GM12874 (cell line): ENCODE measurements at regions not wholly inside any gene's neighbourhood (a gene's known extent, or its start where the extent isn't known, plus 50 kb on each side); places are given as distances from the start of the nearest gene placed in this dataset.

ENCODE experiments used
- TF ChIP-seq, protein P1 (sequence below): IDR thresholded peaks from 2 replicates; pipeline ENCODE4 v1.5.1; 2011; ENCODE audit warnings: low read depth, mild to moderate bottlenecking, control low read depth, low read length, moderate library complexity; ENCODE audit not compliant: insufficient read depth

DNA sequence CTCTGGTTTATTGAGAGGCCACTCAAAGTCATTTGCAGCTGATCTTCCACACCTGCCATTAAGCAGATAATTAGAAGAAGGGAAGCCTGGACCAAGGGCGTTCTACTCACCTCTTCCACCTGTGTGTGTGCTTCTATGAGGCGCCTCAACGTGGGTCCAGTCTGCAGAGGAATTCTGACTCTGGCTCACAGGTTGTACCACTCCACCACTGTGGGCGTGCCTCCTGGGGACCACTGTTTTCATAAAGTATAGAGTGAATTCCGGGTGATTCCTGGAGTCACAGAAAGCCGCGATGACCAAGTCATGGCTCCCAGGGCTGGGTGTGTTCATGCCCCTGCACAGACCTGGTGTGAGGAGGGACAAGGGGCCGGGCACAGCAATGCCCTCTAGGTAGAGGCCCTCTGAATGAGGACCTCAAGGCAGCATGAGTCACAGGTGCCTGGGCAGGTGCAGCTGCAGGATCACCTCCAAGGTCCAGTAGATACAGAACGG, 408.3 kb upstream of the MGMT start:
- TF ChIP-seq, protein P1, sequence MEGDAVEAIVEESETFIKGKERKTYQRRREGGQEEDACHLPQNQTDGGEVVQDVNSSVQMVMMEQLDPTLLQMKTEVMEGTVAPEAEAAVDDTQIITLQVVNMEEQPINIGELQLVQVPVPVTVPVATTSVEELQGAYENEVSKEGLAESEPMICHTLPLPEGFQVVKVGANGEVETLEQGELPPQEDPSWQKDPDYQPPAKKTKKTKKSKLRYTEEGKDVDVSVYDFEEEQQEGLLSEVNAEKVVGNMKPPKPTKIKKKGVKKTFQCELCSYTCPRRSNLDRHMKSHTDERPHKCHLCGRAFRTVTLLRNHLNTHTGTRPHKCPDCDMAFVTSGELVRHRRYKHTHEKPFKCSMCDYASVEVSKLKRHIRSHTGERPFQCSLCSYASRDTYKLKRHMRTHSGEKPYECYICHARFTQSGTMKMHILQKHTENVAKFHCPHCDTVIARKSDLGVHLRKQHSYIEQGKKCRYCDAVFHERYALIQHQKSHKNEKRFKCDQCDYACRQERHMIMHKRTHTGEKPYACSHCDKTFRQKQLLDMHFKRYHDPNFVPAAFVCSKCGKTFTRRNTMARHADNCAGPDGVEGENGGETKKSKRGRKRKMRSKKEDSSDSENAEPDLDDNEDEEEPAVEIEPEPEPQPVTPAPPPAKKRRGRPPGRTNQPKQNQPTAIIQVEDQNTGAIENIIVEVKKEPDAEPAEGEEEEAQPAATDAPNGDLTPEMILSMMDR, result no peak

DNA sequence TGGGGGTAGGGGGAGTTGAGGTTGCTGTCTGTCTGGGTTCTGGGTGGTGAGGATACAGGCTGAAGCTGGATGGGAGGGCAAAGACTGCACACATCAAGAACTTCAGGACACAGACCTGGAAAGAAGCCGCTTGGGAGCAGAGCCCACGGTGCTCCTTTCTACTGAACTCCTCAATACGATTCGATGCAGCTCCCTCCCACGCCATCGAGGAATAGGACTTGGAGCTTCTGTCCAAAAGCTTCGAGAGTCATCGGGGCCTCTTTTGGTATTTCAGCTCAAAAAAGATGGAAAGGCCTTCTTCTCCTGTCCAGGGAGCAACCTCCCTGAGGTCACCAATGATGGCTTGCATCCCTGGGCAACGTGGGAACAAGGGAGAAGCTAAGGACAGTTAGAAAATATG, 407.1 kb upstream of the MGMT start:
- TF ChIP-seq, protein P1, result no peak

DNA sequence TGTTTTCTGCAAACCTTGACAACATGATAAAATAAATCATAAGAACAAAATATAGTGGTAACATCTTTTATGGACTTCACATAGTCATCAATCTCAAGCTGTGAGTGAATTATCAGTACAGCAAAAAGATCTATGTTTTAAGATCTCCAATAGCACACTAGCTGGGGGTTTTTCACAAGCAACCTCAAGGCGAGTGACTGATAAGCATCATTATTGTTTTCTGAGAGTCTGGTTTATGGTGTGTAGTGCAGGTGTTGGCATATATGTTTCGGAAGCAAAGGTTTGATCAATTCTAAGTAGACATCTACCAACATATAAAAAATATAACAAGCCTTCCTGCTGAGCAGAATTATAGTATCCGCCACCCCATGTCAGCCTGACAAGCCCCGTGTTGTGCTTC, 403.8 kb upstream of the MGMT start:
- TF ChIP-seq, protein P1, result no peak

DNA sequence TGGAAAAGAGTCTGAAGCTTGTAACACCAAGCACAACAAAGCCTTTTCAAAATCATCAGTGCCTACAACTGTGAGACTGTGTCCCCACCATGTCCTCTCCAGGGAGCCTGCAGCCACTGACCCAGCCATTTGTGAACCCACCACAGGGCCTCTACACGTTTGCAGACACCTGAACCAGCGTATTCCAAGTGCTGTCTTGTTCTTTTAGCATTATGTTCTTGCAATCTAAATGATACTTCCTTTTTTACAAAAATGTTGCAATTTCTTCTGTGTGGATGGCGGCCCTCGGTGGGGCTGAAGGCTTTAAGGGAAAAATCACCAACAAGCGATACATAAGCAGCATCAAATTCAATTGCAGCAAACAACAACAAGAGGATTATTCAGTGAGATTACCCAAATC, 403.2 kb upstream of the MGMT start:
- TF ChIP-seq, protein P1, result no peak

DNA sequence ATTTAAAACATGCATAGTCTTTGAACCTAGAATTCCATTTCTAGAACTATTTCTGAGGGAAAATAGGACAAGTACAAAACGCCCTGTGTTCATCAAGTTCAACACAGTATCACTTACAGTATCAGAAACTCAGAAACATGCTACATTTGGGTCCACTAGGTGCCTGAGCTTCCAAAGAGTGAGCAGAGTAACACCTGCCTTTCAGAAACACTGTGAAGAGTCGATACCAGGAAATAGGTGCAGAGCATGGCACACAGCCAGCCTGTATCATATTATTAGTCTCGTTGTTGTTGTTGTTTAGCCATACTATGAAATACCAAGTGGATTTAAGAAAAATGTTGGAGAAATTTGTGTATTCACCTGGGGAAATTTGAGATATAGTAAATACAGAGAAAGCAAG, 392.1 kb upstream of the MGMT start:
- TF ChIP-seq, protein P1, result no peak

DNA sequence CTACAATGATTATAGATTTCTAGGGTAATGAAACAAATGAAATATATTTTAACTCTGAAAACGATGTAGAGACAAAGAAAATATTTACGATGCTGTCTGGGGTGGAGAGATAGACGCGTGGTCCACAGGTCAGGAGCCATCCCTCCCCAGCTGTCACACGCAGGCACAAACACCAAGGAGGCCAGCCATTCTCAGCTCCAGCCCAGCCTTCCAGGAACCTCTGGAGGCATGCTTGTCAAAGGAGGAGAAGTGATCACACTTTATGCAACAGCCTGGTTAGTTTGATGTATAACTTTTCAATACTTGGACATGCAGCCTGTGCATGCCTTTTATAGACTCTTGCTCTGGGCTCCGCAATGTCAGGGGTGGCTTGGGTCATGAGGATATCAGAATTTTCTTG, 391.5 kb upstream of the MGMT start:
- TF ChIP-seq, protein P1, result no peak

DNA sequence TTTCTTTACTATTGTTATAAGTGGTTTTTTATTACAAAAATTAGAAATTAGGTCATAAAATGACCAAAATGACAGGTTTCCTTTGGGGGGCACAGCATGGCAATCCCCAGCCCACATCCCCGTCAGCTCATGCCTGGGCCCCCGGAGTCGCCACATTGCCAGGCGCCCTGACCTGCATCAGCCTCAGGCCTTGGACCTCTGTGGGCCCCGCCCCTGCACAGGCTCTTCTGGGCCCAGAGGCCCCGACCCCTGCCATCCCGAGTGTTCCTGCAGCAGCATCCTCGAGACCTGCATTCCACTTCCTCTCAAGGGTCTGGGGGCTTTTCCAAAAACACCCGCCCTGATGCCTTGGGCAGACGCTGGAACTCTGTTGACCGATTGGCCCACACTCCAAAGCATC, 391.1 kb upstream of the MGMT start:
- TF ChIP-seq, protein P1, result no peak

DNA sequence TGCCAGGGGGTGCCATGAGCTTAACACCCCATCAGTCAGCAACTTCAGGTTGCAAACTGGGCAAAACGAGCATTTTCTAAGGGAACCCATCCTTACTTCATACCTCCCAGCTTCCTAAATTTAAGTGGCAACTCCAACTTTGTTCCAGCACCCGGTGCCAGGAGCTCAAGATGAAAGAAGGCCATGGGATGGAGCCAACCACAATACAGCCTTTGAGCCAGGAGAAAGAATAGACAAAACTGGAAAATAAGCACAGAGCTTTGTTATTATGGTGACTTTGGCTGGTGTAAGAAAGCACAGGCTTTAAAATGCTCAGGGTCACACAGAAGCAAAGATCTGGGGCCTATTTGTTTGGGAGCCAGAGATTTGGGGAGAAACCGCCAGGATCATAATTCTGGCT, 388.7 kb upstream of the MGMT start:
- TF ChIP-seq, protein P1, result no peak
